Vagina (tissue), 2 donors: ENCODE measurements at regions not wholly inside any gene's neighbourhood (a gene's known extent, or its start where the extent isn't known, plus 50 kb on each side); places are given as distances from the start of the nearest gene placed in this dataset.

Experiments used
- POLR2A ChIP-seq, 2 donors: fragments of 450-650 bp; IDR thresholded peaks; one replicate each; pipeline ENCODE4 v1.6.1; 2017; ENCODE audit warnings: antibody characterized with exemption in 2 of 2, mild to moderate bottlenecking in 2 of 2, moderate library complexity in 2 of 2
- TF ChIP-seq, protein P1 (sequence below), 3 experiments: fragments of 450-650 bp in 2 of 3; fragments of 200-600 bp in 1 of 3; sonication (generic) in 1 of 3; IDR thresholded peaks; one replicate each; pipeline ENCODE4 v1.5.1; 2017 to 2019; ENCODE audit warnings: antibody characterized with exemption in 3 of 3, mild to moderate bottlenecking in 2 of 3, moderate library complexity in 2 of 3

DNA sequence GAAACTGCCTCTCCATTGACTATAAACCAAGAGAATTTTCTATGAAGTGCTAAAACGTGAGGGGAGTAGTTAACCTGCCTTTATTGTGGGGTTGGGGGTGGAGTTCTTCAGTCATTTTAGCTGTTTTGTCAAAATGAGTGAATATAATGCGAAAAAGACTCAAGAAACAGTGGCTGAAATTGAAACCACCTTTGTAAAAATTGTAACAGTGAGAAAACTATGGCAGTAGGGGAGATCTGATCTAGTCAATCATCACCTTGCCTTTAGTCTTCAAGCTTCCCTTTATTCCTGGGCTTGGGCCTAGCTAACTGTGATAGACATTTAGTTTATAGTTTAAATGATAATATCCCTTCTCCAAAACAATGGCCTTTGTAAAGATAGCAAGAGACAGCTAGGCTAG lies 1927.3 kb downstream of the STIM2 start:
- TF ChIP-seq, protein P1, sequence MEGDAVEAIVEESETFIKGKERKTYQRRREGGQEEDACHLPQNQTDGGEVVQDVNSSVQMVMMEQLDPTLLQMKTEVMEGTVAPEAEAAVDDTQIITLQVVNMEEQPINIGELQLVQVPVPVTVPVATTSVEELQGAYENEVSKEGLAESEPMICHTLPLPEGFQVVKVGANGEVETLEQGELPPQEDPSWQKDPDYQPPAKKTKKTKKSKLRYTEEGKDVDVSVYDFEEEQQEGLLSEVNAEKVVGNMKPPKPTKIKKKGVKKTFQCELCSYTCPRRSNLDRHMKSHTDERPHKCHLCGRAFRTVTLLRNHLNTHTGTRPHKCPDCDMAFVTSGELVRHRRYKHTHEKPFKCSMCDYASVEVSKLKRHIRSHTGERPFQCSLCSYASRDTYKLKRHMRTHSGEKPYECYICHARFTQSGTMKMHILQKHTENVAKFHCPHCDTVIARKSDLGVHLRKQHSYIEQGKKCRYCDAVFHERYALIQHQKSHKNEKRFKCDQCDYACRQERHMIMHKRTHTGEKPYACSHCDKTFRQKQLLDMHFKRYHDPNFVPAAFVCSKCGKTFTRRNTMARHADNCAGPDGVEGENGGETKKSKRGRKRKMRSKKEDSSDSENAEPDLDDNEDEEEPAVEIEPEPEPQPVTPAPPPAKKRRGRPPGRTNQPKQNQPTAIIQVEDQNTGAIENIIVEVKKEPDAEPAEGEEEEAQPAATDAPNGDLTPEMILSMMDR (IDR thresholded peaks at IDR 0.05): no peak
- TF ChIP-seq POLR2A (IDR thresholded peaks at IDR 0.05): no peak
